ENCODE measurements at regions not wholly inside any gene's neighbourhood (a gene's known extent, or its start where the extent isn't known, plus 50 kb on each side); places are given as distances from the start of the nearest gene placed in this dataset.

DNA sequence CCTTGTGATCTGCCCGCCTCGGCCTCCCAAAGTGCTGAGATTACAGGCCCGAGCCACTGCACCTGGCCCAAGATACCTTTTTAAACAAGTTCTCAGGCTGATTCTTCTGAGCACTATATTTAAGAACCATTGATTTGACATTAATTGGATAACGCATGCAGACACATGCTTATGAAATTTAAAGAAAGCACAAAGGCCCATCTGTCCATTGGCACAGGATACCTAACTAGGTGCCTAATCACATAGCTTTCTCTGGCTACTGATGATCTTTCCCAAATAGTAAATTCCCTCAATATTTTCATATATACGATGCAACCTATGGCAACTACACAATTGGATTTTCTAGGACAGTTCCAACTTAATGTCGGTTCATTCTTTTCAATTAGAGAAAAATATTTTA is 62.5 kb upstream of the STAM2 start:
- no peaks in the 10 kb centered on the region for H3K79me2 ChIP-seq (ENCODE audit: control insufficient read depth, insufficient read depth, low read length)
- H3K4me3 ChIP-seq: no peak overlapping the region
- in situ Hi-C loops (cut with MboI) (no loop called here), intact Hi-C loops (cut with micrococcal nuclease) (no loop called here)
- 2% methylated on average over 6 of the region's 6 CpGs for WGBS (ENCODE audit: insufficient coverage, low coverage, missing lambda C conversion rate)
- ChIA-PET CTCF (ENCODE audit: low intra/inter-chr PET ratio) (no interaction called here), POLR2A (no interaction called here)
- H2AFZ ChIP-seq (ENCODE audit: low read depth, low read length): no peak overlapping the region
- DNase-seq (ENCODE audit: extremely low read depth in 1 of 4, low spot score in 3 of 4) (no peak), ATAC-seq (no peak), FAIRE-seq (no peak)
- no peak overlapping the region for H3K9ac ChIP-seq (ENCODE audit: insufficient read depth in 1 of 2, low read depth in 2 of 2, low read length in 2 of 2)
- H3K36me3 ChIP-seq (ENCODE audit: control insufficient read depth, insufficient read depth, low read length): no peaks in the 10 kb centered on the region
- no peaks in the 10 kb centered on the region for H4K20me1 ChIP-seq (replicated peaks; ENCODE audit: control insufficient read depth, insufficient read depth, low read length)
- no peaks in the 10 kb centered on the region for H3K9me1 ChIP-seq (ENCODE audit: control insufficient read depth, insufficient read depth, low read length)
- no peaks in the 10 kb centered on the region for H3K4me1 ChIP-seq (replicated peaks in 1 of 2; ENCODE audit: control insufficient read depth in 2 of 2, insufficient read depth in 2 of 2, low read length in 2 of 2)
- H3K4me2 ChIP-seq (ENCODE audit: insufficient read depth, low read length): no peak overlapping the region
- H3K27ac ChIP-seq (ENCODE audit: extremely low read depth, low read depth, low read length): no peak overlapping the region
- no TSS peak for BruUV-seq (replicated peaks)
- TF ChIP-seq, protein P1, sequence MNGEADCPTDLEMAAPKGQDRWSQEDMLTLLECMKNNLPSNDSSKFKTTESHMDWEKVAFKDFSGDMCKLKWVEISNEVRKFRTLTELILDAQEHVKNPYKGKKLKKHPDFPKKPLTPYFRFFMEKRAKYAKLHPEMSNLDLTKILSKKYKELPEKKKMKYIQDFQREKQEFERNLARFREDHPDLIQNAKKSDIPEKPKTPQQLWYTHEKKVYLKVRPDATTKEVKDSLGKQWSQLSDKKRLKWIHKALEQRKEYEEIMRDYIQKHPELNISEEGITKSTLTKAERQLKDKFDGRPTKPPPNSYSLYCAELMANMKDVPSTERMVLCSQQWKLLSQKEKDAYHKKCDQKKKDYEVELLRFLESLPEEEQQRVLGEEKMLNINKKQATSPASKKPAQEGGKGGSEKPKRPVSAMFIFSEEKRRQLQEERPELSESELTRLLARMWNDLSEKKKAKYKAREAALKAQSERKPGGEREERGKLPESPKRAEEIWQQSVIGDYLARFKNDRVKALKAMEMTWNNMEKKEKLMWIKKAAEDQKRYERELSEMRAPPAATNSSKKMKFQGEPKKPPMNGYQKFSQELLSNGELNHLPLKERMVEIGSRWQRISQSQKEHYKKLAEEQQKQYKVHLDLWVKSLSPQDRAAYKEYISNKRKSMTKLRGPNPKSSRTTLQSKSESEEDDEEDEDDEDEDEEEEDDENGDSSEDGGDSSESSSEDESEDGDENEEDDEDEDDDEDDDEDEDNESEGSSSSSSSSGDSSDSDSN (IDR thresholded peaks at IDR 0.05; ENCODE audit: borderline replicate concordance in 1 of 2, low read depth in 2 of 2, low read length in 2 of 2): no peak
- TF ChIP-seq CBX2 (IDR thresholded peaks at IDR 0.05; ENCODE audit: insufficient read depth, low read length, poor library complexity, severe bottlenecking) (no peak), NFE2L1 (tag; IDR thresholded peaks at IDR 0.05; ENCODE audit: borderline replicate concordance, low read depth) (no peak), RBFOX2 (IDR thresholded peaks at IDR 0.05; ENCODE audit: low read depth, low read length) (no peak), ZBED1 (IDR thresholded peaks at IDR 0.05) (no peak), SREBF2 (CRISPR knock-in tag; IDR thresholded peaks at IDR 0.05) (no peak), ZEB2 (IDR thresholded peaks at IDR 0.05) (no peak), MAZ (CRISPR knock-in tag; conservative IDR thresholded peaks at IDR 0.05 in 1 of 2, IDR thresholded peaks at IDR 0.05 in 1 of 2) (no peak), ZNF695 (CRISPR knock-in tag; IDR thresholded peaks at IDR 0.05) (no peak), NFE2 (IDR thresholded peaks at IDR 0.05; ENCODE audit: low read depth) (no peak), NFXL1 (CRISPR knock-in tag; IDR thresholded peaks at IDR 0.05) (no peak)
- TF ChIP-seq, protein P2, sequence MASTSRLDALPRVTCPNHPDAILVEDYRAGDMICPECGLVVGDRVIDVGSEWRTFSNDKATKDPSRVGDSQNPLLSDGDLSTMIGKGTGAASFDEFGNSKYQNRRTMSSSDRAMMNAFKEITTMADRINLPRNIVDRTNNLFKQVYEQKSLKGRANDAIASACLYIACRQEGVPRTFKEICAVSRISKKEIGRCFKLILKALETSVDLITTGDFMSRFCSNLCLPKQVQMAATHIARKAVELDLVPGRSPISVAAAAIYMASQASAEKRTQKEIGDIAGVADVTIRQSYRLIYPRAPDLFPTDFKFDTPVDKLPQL (IDR thresholded peaks at IDR 0.05; ENCODE audit: extremely low read depth, insufficient read length): no peak
- TF ChIP-seq, protein P3, sequence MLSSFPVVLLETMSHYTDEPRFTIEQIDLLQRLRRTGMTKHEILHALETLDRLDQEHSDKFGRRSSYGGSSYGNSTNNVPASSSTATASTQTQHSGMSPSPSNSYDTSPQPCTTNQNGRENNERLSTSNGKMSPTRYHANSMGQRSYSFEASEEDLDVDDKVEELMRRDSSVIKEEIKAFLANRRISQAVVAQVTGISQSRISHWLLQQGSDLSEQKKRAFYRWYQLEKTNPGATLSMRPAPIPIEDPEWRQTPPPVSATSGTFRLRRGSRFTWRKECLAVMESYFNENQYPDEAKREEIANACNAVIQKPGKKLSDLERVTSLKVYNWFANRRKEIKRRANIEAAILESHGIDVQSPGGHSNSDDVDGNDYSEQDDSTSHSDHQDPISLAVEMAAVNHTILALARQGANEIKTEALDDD (IDR thresholded peaks at IDR 0.05): no peak
- TF ChIP-seq, protein P4, sequence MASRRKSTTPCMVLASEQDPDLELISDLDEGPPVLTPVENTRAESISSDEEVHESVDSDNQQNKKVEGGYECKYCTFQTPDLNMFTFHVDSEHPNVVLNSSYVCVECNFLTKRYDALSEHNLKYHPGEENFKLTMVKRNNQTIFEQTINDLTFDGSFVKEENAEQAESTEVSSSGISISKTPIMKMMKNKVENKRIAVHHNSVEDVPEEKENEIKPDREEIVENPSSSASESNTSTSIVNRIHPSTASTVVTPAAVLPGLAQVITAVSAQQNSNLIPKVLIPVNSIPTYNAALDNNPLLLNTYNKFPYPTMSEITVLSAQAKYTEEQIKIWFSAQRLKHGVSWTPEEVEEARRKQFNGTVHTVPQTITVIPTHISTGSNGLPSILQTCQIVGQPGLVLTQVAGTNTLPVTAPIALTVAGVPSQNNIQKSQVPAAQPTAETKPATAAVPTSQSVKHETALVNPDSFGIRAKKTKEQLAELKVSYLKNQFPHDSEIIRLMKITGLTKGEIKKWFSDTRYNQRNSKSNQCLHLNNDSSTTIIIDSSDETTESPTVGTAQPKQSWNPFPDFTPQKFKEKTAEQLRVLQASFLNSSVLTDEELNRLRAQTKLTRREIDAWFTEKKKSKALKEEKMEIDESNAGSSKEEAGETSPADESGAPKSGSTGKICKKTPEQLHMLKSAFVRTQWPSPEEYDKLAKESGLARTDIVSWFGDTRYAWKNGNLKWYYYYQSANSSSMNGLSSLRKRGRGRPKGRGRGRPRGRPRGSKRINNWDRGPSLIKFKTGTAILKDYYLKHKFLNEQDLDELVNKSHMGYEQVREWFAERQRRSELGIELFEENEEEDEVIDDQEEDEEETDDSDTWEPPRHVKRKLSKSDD (conservative IDR thresholded peaks at IDR 0.05; ENCODE audit: low read length): no peak
- H3K9me3 ChIP-seq (replicated peaks; ENCODE audit: control insufficient read depth, insufficient read depth, low read depth, low read length): no peaks in the 10 kb centered on the region
- H3K27me3 ChIP-seq (ENCODE audit: control insufficient read depth in 2 of 2, insufficient read depth in 2 of 2, low read length in 2 of 2): peaks cover 0 to 2% of the 10 kb centered on the region in 2 experiments; a peak in 1 of 5 replicates
